ENCODE measurements at regions not wholly inside any gene's neighbourhood (a gene's known extent, or its start where the extent isn't known, plus 50 kb on each side); places are given as distances from the start of the nearest gene placed in this dataset.

GRCh38 chr16:52621651-52622050 is 74.7 kb upstream of the TOX3 start:
- TF ChIP-seq, protein P1, sequence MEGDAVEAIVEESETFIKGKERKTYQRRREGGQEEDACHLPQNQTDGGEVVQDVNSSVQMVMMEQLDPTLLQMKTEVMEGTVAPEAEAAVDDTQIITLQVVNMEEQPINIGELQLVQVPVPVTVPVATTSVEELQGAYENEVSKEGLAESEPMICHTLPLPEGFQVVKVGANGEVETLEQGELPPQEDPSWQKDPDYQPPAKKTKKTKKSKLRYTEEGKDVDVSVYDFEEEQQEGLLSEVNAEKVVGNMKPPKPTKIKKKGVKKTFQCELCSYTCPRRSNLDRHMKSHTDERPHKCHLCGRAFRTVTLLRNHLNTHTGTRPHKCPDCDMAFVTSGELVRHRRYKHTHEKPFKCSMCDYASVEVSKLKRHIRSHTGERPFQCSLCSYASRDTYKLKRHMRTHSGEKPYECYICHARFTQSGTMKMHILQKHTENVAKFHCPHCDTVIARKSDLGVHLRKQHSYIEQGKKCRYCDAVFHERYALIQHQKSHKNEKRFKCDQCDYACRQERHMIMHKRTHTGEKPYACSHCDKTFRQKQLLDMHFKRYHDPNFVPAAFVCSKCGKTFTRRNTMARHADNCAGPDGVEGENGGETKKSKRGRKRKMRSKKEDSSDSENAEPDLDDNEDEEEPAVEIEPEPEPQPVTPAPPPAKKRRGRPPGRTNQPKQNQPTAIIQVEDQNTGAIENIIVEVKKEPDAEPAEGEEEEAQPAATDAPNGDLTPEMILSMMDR (CRISPR knock-in tag; IDR thresholded peaks at IDR 0.05): no peak
- TF ChIP-seq ZNF850 (CRISPR knock-in tag; conservative IDR thresholded peaks at IDR 0.05) (no peak), ZKSCAN5 (CRISPR knock-in tag; IDR thresholded peaks at IDR 0.05) (no peak), MYC (CRISPR knock-in tag; IDR thresholded peaks at IDR 0.05; ENCODE audit: borderline replicate concordance) (no peak), ZNF878 (CRISPR knock-in tag; IDR thresholded peaks at IDR 0.05) (no peak), ZNF331 (CRISPR knock-in tag; IDR thresholded peaks at IDR 0.05) (no peak), POGK (CRISPR knock-in tag; conservative IDR thresholded peaks at IDR 0.05) (no peak), ZNF24 (IDR thresholded peaks at IDR 0.05) (no peak), CERS6 (CRISPR knock-in tag; IDR thresholded peaks at IDR 0.05) (no peak), FOXO4 (CRISPR knock-in tag; conservative IDR thresholded peaks at IDR 0.05) (no peak), FIP1L1 (IDR thresholded peaks at IDR 0.05; ENCODE audit: borderline replicate concordance, insufficient read depth, low read depth, low read length) (no peak), POLR2A (IDR thresholded peaks at IDR 0.05; ENCODE audit: insufficient read depth in 1 of 2, low read depth in 2 of 2, low read length in 2 of 2) (no peak)
- TF ChIP-seq, protein P2, sequence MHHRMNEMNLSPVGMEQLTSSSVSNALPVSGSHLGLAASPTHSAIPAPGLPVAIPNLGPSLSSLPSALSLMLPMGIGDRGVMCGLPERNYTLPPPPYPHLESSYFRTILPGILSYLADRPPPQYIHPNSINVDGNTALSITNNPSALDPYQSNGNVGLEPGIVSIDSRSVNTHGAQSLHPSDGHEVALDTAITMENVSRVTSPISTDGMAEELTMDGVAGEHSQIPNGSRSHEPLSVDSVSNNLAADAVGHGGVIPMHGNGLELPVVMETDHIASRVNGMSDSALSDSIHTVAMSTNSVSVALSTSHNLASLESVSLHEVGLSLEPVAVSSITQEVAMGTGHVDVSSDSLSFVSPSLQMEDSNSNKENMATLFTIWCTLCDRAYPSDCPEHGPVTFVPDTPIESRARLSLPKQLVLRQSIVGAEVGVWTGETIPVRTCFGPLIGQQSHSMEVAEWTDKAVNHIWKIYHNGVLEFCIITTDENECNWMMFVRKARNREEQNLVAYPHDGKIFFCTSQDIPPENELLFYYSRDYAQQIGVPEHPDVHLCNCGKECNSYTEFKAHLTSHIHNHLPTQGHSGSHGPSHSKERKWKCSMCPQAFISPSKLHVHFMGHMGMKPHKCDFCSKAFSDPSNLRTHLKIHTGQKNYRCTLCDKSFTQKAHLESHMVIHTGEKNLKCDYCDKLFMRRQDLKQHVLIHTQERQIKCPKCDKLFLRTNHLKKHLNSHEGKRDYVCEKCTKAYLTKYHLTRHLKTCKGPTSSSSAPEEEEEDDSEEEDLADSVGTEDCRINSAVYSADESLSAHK (CRISPR knock-in tag; IDR thresholded peaks at IDR 0.05; ENCODE audit: borderline replicate concordance): no peak
- TF ChIP-seq, protein P3, sequence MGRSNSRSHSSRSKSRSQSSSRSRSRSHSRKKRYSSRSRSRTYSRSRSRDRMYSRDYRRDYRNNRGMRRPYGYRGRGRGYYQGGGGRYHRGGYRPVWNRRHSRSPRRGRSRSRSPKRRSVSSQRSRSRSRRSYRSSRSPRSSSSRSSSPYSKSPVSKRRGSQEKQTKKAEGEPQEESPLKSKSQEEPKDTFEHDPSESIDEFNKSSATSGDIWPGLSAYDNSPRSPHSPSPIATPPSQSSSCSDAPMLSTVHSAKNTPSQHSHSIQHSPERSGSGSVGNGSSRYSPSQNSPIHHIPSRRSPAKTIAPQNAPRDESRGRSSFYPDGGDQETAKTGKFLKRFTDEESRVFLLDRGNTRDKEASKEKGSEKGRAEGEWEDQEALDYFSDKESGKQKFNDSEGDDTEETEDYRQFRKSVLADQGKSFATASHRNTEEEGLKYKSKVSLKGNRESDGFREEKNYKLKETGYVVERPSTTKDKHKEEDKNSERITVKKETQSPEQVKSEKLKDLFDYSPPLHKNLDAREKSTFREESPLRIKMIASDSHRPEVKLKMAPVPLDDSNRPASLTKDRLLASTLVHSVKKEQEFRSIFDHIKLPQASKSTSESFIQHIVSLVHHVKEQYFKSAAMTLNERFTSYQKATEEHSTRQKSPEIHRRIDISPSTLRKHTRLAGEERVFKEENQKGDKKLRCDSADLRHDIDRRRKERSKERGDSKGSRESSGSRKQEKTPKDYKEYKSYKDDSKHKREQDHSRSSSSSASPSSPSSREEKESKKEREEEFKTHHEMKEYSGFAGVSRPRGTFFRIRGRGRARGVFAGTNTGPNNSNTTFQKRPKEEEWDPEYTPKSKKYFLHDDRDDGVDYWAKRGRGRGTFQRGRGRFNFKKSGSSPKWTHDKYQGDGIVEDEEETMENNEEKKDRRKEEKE (IDR thresholded peaks at IDR 0.05): no peak
